H1 (cell line): ENCODE measurements at regions not wholly inside any gene's neighbourhood (a gene's known extent, or its start where the extent isn't known, plus 50 kb on each side); places are given as distances from the start of the nearest gene placed in this dataset.

Experiments
- CREB1 ChIP-seq: IDR thresholded peaks from 2 replicates; pipeline ENCODE4 v1.6.1; 2012; ENCODE audit warnings: inconsistent platforms
- GTF2F1 ChIP-seq: IDR thresholded peaks from 2 replicates; pipeline ENCODE4 v1.6.1; 2012; ENCODE audit warnings: low read depth, low read length, improper control_type of control experiment, borderline replicate concordance
- JUN ChIP-seq: IDR thresholded peaks from 2 replicates; pipeline ENCODE4 v1.6.1; 2011; ENCODE audit warnings: low read depth, mild to moderate bottlenecking, improper control_type of control experiment, low read length
- RAD21 ChIP-seq, 2 experiments: IDR thresholded peaks in 1 of 2; conservative IDR thresholded peaks in 1 of 2; 2 replicates each; pipeline ENCODE4 v1.6.1; 2011; ENCODE audit warnings: low read depth in 2 of 2, low read length in 2 of 2, improper control_type of control experiment in 1 of 2, inconsistent platforms in 1 of 2, mild to moderate bottlenecking in 1 of 2, moderate library complexity in 1 of 2
- SIX5 ChIP-seq: IDR thresholded peaks from 2 replicates; pipeline ENCODE4 v1.6.1; 2011; ENCODE audit warnings: mild to moderate bottlenecking, low read depth, low read length
- SP1 ChIP-seq: IDR thresholded peaks from 2 replicates; pipeline ENCODE4 v1.6.1; 2011; ENCODE audit warnings: low read depth, low read length
- SUZ12 ChIP-seq: fragments of 200-600 bp; sonication (generic); IDR thresholded peaks from 2 replicates; pipeline ENCODE4 v1.6.1; 2012; ENCODE audit warnings: mild to moderate bottlenecking, inconsistent platforms, low read length, moderate library complexity, mixed read lengths
- TAF7 ChIP-seq: optimal IDR thresholded peaks from 2 replicates; pipeline ENCODE3; 2011; ENCODE audit warnings: low read depth, mild to moderate bottlenecking, inconsistent platforms, low read length, moderate library complexity, borderline replicate concordance
- TF ChIP-seq, protein P1 (sequence below): IDR thresholded peaks from 2 replicates; pipeline ENCODE4 v1.6.1; 2011; ENCODE audit warnings: low read depth, mild to moderate bottlenecking, low read length; ENCODE audit not compliant: insufficient read depth
- TF ChIP-seq, protein P2 (sequence below): IDR thresholded peaks from 2 replicates; pipeline ENCODE4 v1.6.1; 2012; ENCODE audit warnings: low read length, inconsistent platforms

DNA sequence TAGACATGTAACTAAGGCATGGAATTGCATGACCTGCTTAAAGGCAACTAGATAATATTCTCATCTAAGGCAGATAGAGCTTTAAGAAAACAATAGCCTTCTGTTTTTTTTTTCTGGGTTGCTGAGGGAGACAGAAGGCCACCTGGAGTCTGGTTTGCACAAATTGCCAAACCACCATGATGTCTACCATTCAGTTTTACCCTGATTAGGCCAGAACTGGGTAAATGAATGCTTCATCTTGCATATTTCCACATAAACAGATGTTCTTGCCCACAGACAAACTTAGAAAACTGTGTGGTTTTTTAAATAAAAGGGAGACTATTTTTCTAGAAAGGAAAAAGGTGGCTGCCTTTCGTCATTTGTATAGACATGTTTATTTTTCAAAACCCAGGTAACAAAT lies 278.7 kb upstream of the PRICKLE1 start (continued):
- TF ChIP-seq RAD21 (IDR thresholded peaks at IDR 0.05 in 1 of 2, conservative IDR thresholded peaks at IDR 0.05 in 1 of 2; ENCODE audit: low read depth in 2 of 2, low read length in 2 of 2) (no peak), CREB1 (no peak), GTF2F1 (no peak), SP1 (no peak), JUN (no peak), SIX5 (no peak), SUZ12 (no peak), TAF7 (no peak)
- TF ChIP-seq, protein P1, sequence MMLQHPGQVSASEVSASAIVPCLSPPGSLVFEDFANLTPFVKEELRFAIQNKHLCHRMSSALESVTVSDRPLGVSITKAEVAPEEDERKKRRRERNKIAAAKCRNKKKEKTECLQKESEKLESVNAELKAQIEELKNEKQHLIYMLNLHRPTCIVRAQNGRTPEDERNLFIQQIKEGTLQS: no peak
- TF ChIP-seq, protein P2, sequence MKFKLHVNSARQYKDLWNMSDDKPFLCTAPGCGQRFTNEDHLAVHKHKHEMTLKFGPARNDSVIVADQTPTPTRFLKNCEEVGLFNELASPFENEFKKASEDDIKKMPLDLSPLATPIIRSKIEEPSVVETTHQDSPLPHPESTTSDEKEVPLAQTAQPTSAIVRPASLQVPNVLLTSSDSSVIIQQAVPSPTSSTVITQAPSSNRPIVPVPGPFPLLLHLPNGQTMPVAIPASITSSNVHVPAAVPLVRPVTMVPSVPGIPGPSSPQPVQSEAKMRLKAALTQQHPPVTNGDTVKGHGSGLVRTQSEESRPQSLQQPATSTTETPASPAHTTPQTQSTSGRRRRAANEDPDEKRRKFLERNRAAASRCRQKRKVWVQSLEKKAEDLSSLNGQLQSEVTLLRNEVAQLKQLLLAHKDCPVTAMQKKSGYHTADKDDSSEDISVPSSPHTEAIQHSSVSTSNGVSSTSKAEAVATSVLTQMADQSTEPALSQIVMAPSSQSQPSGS: no peak
- TF ChIP-seq, all 59 proteins: peak for 0
